ENCODE measurements at regions not wholly inside any gene's neighbourhood (a gene's known extent, or its start where the extent isn't known, plus 50 kb on each side); places are given as distances from the start of the nearest gene placed in this dataset.

GRCh38 chr6:105763866-105764265 is 322.3 kb upstream of the PRDM1 start:
- H3K4me1 ChIP-seq (ENCODE audit: control insufficient read depth, insufficient read depth, low read length) = no peaks in the 10 kb centered on the region
- H3K27me3 Mint-ChIP-seq (ENCODE audit: low read depth in 2 of 2) = peaks cover 9 to 12% of the 10 kb centered on the region in 2 donors
- TF ChIP-seq CTCF (IDR thresholded peaks at IDR 0.05) = no peak
- H3K9me3 ChIP-seq (ENCODE audit: control insufficient read depth, insufficient read depth, low read length) = no peaks in the 10 kb centered on the region
- intact Hi-C loops (cut with micrococcal nuclease) = no loop called here
- WGBS (ENCODE audit: insufficient coverage) = 90% methylated on average over 2 of the region's 2 CpGs
- H3K27ac Mint-ChIP-seq = no peak overlapping the region
- DNase-seq (no peak), ATAC-seq (no peak)
- H3K27ac ChIP-seq (ENCODE audit: low read length) = no peak overlapping the region
- H3K27me3 ChIP-seq (ENCODE audit: control insufficient read depth, insufficient read depth, low read length) = no peaks in the 10 kb centered on the region
- no peaks in the 10 kb centered on the region for H3K4me1 Mint-ChIP-seq
- no peaks in the 10 kb centered on the region for H3K36me3 ChIP-seq (ENCODE audit: control insufficient read depth, insufficient read depth, low read length)
- no peak overlapping the region for H3K4me3 Mint-ChIP-seq
- H3K4me3 ChIP-seq (ENCODE audit: low read length) = no peak overlapping the region
- no peaks in the 10 kb centered on the region for H3K9me3 Mint-ChIP-seq
- no peaks in the 10 kb centered on the region for H3K36me3 Mint-ChIP-seq

GRCh38 chr6:105760746-105761145 is 325.4 kb upstream of the PRDM1 start:
- WGBS (ENCODE audit: insufficient coverage) = no CpG with 5 or more reads among the region's 3 CpGs
- Histone ChIP-seq H3K27ac (ENCODE audit: low read length) (no peak overlapping the region), H3K9me3 (ENCODE audit: control insufficient read depth, insufficient read depth, low read length) (no peaks in the 10 kb centered on the region), H3K36me3 (ENCODE audit: control insufficient read depth, insufficient read depth, low read length) (no peaks in the 10 kb centered on the region), H3K4me3 (ENCODE audit: low read length) (no peak overlapping the region), H3K27me3 (ENCODE audit: control insufficient read depth, insufficient read depth, low read length) (no peaks in the 10 kb centered on the region), H3K4me1 (ENCODE audit: control insufficient read depth, insufficient read depth, low read length) (no peaks in the 10 kb centered on the region)
- no peak for TF ChIP-seq CTCF (IDR thresholded peaks at IDR 0.05)
- Mint-ChIP-seq H3K4me3 (no peak overlapping the region), H3K9me3 (no peaks in the 10 kb centered on the region), H3K27ac (no peak overlapping the region), H3K36me3 (no peaks in the 10 kb centered on the region), H3K4me1 (no peaks in the 10 kb centered on the region), H3K27me3 (ENCODE audit: low read depth in 2 of 2) (peaks cover 17 to 22% of the 10 kb centered on the region in 2 donors)
- ATAC-seq (no peak), DNase-seq (no peak)
- intact Hi-C loops (cut with micrococcal nuclease) = no loop called here

GRCh38 chr6:105759946-105760345 is 326.2 kb upstream of the PRDM1 start:
- Mint-ChIP-seq H3K4me3 (no peak overlapping the region), H3K27me3 (ENCODE audit: low read depth in 2 of 2) (peaks cover 15 to 24% of the 10 kb centered on the region in 2 donors), H3K36me3 (no peaks in the 10 kb centered on the region), H3K9me3 (no peaks in the 10 kb centered on the region), H3K27ac (no peak overlapping the region), H3K4me1 (no peaks in the 10 kb centered on the region)
- no peak for TF ChIP-seq CTCF (IDR thresholded peaks at IDR 0.05)
- H3K27ac ChIP-seq (ENCODE audit: low read length) = no peak overlapping the region
- ATAC-seq (no peak), DNase-seq (no peak)
- no peaks in the 10 kb centered on the region for H3K36me3 ChIP-seq (ENCODE audit: control insufficient read depth, insufficient read depth, low read length)
- H3K4me1 ChIP-seq (ENCODE audit: control insufficient read depth, insufficient read depth, low read length) = no peaks in the 10 kb centered on the region
- no peak overlapping the region for H3K4me3 ChIP-seq (ENCODE audit: low read length)
- WGBS (ENCODE audit: insufficient coverage) = 84% methylated on average over 4 of the region's 4 CpGs
- H3K9me3 ChIP-seq (ENCODE audit: control insufficient read depth, insufficient read depth, low read length) = no peaks in the 10 kb centered on the region
- intact Hi-C loops (cut with micrococcal nuclease) = no loop called here
- H3K27me3 ChIP-seq (ENCODE audit: control insufficient read depth, insufficient read depth, low read length) = no peaks in the 10 kb centered on the region

GRCh38 chr6:105759015-105759414 is 327.1 kb upstream of the PRDM1 start:
- ATAC-seq (no peak), DNase-seq (no peak)
- intact Hi-C loops (cut with micrococcal nuclease) = no loop called here
- peaks cover 11 to 24% of the 10 kb centered on the region in 2 donors for H3K27me3 Mint-ChIP-seq (ENCODE audit: low read depth in 2 of 2)
- no peak for TF ChIP-seq CTCF (IDR thresholded peaks at IDR 0.05)
- H3K36me3 ChIP-seq (ENCODE audit: control insufficient read depth, insufficient read depth, low read length) = no peaks in the 10 kb centered on the region
- no peaks in the 10 kb centered on the region for H3K4me1 Mint-ChIP-seq
- H3K4me3 Mint-ChIP-seq = no peak overlapping the region
- H3K27ac Mint-ChIP-seq = no peak overlapping the region
- H3K27ac ChIP-seq (ENCODE audit: low read length) = no peak overlapping the region
- no peak overlapping the region for H3K4me3 ChIP-seq (ENCODE audit: low read length)
- H3K27me3 ChIP-seq (ENCODE audit: control insufficient read depth, insufficient read depth, low read length) = no peaks in the 10 kb centered on the region
- H3K36me3 Mint-ChIP-seq = no peaks in the 10 kb centered on the region
- H3K9me3 ChIP-seq (ENCODE audit: control insufficient read depth, insufficient read depth, low read length) = no peaks in the 10 kb centered on the region
- H3K4me1 ChIP-seq (ENCODE audit: control insufficient read depth, insufficient read depth, low read length) = no peaks in the 10 kb centered on the region
- H3K9me3 Mint-ChIP-seq = no peaks in the 10 kb centered on the region
- 80% methylated on average over 1 of the region's 2 CpGs for WGBS (ENCODE audit: insufficient coverage)

Measured in natural killer cell (primary cell).